Right kidney (tissue), 1 donor: ENCODE measurements at regions not wholly inside any gene's neighbourhood (a gene's known extent, or its start where the extent isn't known, plus 50 kb on each side); places are given as distances from the start of the nearest gene placed in this dataset.
A peak's percentile ranks its signal among the peaks of the same experiment; 100 is the strongest.
"Not testable (repeated sequence)": the region's sequence is repeated elsewhere in the genome, so short reads cannot be mapped to it uniquely, and the experiment has no call there.

ENCODE experiments used
- DNase-seq: peaks from one replicate; pipeline ENCODE4 v3.0.0-alpha.2; 2016

DNA sequence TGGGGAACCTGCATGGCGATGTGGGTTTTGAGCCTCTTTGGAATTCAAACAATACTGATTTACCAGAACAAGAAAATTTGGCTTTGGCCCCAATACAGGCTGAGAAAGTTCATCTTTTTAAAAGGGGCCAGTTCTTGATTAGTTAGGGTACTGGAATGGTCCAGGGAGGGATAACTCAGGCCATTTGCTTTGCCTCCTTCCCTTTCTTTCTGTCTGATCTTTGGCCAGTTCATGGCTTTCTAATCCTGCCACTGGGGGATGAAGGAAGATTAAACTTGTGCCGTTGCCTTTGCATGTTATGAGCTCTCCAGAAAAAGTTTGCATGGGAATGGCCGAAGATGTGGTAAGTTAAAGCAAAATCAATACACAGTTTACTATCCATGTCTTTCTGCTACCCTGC, 78.4 kb downstream of the ADAMTS15 start:
- no peak for DNase-seq

DNA sequence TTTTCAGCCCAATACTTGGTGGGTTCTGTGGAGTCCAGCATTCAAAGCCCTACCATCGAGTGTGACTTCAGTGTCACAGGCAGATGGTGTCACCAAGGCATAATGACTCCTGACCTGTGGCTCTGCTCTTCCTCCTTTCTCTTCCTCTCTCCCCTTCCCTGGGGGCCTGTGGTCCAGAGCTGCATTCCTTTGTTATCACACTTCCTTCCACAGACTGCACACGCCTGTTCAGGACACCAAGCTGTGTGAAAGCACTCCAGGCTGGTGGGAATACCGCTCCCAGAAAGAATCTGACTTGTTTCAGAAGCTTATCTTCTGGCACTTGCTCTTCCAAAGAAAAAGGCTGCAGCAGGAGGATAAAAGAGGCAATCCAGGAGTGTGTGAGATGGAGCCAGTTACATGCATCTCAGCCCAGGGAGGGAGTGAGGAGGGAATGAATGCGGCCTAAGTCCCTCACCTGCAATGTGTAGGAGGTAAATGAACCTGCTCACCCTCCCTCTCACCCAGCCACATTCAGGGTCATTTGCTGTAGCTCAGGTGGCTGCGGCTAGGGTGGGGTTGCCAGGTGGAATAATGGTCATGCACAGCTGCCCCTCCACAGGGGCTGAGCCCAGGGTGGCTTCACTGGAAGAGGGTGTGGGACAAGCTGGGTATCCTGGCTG, 79.3 kb downstream of the ADAMTS15 start:
- DNase-seq: no peak

DNA sequence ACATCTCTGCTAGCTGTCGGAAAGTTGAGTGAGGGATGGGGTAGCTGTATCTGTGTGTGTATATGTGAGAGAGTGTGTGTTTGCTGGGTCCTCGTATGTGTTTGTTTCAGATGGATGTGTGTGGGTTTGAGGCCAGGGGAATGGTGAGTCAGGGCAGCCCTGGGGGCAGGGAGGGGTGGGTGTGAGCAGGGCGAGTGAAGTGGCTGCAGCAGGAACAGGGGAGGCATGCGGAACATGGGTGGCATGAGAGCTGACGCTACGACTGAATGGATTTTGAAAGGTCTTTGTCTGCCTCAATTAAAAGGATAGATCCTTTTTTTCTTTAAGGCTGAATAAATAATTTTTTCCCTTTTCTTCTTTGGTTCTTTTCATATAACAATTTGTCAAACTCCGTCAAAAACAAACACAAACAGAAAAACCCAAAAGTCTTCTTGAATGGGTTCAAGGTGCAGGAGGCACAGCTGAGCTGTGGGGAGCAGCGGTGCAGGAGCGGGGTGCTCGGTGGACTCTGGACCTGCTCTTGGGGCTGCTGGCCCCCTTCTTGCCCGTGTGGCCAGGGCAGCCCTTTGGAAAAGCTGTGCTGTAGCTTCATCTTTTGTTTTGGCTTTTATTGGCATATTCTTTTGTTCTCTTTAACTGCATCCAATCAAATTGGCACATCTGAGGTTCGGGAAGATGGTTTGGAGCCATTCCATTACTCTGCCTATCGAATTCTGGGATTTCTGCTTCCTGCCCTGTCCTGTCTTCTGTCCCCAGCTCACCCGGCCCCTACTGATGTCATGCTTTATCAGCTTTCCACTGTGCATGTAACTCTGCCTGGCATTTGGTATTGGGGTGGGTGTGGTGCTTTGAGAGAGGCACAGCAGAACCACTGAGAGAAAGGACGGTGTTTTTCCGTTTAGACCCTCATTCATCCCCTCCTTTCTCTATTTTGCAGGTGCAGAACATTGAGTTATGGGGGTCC, 80.1 kb downstream of the ADAMTS15 start:
- DNase-seq: no peak

DNA sequence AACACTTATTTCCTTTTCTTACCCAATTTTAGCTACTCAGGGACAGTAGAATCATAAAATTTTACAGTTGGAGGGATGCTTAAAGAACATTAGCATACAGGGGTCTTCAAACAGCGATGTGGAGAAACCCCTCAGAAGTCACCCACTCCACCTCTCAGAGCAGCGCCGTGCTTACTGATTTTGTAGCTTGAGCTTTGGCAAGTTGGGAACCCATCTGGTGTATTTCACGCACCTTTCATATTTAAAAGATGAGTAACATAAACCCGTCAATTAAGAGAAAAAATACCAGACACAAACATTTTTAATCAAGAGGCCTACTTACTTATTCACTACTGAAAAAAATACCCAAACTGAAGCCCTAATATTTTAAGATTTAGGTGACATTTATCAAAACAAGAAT, 80.9 kb downstream of the ADAMTS15 start:
- no peak for DNase-seq

DNA sequence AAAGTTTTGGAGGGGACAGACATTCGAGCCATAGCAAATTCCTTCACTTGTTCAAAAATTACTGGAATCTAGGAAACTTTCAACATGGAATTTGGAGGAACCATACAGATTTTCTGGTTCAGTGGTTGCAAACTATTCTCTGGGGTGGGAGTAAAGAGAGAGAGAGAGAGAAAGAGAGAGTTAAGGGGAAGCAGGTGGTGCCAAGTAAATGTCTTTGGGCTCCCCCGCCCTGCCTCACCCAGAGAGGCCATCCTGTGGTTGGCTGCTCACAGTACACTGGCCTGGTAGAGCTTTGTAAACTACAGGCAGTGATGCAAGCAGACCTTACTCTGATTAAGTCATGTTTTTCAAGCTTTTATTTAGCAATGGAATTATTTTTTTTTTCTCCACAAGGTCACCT, 82.6 kb downstream of the ADAMTS15 start:
- no peak for DNase-seq

DNA sequence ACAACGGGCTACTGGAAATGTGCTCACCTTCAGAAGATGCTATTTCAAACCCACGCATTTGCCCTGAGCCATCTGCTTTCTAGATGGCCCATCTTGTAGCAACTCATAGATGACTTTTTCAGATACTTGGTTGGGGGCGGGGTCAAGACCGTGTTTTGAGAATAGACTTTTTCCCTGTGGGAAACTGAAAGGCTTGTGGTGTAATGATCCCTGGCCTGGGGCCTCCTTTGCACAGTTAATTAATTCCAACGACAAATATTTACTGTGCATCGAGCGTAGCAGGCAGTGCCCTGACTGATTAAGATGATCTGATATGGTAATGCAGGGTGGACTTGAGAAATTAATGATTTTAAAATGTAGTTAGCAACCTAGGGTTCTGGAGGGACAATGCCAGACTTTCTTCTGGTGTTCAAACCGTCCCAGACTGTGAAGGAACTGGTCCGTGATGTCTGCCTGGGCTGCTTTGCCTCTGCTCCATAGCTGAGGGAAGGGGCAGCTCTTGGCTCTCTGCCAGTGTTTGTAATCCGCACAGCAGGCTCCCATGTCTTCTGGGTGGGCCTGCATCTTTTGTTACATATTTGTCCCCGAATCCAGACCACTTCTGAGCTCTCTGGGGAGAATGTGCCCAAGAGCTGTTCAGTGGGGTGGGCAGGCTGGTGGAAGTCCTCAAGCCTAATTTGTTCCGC, 84.8 kb downstream of the ADAMTS15 start:
- peak; percentile 74 for DNase-seq

DNA sequence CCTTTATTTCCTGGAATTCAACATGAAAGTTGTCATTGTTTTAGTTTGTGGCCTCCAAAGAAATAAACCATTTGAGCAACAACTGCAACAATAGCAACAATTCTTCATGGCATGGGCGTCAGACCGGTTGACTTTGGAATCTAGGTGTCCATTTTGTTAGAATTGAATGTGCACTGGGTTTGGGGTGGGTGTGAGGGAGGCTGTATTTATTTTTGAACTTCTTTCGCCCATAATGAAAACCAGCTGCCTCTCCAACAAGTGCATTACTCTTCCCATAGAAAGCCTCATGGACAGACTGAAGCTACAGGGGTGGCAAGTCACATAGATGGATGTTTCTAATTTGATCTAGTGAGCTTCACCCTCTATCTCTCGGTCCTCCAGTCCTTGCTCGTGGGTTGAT, 85.4 kb downstream of the ADAMTS15 start:
- no peak for DNase-seq

DNA sequence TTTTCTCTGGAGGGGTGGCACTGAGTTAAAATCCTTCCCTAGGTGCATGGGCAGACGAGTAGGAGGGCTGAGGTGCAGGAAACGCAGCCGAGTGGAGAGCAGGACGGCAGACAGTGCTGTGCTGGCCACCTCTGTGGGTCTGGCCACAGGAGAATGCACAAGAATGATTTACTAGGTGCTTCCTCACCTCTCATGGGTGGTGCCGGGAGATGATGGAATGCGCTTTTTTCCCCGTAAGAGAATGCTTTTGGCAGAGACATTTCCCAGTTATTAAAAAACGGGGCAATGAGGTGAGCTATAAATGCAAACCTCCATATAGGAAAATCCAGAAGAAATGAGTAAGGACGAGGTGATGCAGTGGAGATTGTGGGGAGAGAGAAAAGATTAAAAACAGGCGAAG, 86.1 kb downstream of the ADAMTS15 start:
- no peak for DNase-seq

DNA sequence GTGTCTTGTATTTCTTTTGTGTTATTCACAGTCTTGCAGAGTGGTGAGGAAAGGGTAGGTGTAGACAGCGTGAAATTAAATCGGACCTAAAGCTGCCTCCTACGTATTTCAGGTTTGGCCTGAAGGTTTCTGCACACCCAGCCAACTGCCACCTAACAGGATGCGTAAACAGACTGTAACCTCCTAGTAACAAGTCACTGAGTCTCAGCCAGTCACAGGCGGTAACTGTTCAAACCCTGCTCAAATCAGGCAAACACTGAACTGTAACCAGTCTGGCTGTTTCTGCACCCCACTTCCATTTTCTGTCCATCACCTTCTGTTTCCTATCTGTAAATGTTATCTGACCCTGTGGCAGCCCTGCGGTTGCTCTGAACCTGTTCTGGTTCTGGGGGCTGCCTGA, 87.1 kb downstream of the ADAMTS15 start:
- DNase-seq: no peak

DNA sequence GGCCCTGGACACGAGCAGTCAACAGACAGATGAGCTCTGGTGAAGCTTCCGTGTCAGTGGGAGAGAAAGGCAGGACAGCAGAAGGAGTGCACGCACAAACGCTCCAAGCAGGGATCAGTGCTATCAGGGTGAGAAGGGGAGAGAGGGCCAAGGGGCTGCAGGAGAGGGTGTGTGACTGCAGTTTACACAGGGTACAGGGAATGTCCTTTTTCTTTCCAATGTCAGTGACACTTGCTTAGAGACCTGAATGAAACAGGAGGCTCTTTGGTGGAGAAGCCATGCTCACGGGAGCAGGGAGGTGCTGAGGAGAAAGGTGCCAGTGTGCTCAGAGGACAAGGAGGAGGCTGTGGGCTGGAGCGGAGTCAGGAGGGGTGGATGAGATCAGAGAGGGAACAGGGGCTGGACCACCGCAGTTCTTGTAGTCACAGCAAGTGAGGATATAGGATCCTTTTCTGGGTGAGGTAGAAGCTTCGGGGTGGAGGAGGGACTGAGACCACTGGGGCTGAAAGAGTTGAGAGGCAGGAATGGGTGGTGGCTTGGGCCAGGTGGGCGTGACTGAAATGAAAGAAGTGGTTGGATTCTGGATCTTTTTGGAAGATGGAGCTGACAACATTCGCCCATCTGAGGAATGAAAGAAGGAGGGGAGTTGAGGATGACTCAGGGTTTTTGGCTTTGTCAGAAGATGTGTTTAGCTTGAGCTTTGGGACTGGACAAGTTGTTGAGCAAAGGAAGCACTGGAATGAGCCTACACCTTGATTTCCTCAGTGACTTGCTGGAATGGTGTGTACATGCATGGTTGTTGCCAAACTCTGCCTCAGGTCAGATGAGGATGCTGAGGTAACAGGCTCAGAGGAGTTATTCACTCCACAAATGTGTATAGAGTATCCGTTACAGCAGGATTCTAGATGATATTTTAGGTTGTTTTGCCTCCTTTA, 87.9 kb downstream of the ADAMTS15 start:
- no peak for DNase-seq

DNA sequence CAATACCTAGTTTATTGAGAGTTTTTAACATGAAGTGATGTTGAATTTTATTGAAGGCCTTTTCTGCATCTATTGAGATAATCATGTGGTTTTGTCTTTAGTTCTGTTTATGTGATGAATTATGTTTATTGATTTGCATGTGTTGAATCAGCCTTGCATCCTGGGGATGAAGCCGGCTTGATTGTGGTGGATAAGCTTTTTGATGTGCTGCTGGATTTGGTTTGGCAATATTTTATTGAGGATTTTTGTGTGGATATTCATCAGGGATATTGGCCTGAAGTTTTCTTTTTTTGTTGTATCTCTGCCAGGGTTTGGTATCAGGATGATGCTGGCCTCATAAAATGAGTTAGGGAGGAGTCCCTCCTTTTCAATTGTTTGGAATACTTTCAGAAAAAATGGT, 91.2 kb downstream of the ADAMTS15 start:
- DNase-seq: not testable (repeated sequence)

DNA sequence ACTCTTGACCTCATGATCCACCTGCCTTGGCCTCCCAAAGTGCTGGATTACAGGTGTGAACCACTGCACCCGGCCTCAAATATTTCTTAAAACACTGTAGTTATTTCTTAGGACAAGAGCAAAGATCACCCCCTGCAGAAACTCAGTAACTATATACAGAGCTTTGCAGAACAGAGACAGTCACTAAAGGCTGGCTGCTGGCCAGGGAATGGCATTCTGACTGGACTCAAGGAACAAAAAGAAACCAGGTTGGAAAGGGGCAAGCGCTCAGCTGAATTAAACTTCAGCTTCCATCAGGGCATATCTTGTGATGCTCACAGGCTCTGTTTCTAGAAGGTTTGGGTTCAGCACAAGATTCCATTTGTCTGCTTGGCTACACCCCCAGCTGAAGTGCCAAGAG, 95.8 kb downstream of the ADAMTS15 start:
- no peak for DNase-seq

DNA sequence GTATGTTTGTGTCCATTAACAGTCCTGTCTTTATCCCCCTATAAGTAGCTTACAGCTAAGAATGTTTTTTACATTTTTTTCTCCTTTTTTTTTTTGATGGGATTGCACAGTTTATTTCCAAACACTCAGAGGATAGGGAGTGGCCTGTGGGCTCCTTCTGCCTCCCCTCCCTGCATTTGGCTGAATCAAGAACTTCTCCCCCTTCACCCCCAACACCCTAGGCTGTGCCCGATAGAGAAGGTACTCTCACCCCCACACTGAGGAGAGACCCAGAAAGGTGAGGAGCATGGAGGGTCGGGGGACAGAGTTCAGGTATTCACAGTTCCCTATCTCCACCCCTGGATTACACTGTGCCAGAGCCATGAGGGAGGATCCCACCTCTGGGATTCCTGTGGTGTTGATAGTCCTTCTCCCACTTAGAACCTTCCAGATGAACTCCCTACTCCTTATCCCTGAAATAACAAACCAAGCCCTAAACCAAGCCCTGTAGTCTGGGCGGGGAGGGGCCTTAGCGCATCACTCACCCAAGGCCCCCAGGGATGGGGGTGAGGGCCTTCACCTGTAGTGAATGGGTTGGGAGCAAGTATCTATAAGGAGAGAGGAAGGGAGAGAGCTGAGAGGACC, 97.1 kb downstream of the ADAMTS15 start:
- DNase-seq: no peak

DNA sequence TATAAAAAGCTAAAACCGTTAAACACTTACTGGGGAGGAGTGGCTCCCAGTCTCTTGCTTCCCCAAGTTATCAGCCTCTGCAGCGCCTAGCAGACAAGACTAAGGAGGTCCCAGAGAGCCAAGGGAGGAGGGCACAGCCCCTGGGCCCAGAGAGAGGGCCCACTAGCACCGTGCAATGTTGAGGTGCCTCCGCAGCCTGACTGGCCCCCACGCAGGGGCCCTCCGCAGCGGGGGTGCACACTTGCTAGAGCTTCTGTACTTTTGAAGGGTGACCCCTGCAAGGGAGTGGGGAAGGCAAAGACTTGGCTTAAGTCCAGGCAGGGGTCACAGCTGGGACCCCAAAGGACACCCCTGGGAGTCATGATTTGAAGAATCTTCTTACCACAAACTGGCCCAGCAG, 98.0 kb downstream of the ADAMTS15 start:
- DNase-seq: no peak

DNA sequence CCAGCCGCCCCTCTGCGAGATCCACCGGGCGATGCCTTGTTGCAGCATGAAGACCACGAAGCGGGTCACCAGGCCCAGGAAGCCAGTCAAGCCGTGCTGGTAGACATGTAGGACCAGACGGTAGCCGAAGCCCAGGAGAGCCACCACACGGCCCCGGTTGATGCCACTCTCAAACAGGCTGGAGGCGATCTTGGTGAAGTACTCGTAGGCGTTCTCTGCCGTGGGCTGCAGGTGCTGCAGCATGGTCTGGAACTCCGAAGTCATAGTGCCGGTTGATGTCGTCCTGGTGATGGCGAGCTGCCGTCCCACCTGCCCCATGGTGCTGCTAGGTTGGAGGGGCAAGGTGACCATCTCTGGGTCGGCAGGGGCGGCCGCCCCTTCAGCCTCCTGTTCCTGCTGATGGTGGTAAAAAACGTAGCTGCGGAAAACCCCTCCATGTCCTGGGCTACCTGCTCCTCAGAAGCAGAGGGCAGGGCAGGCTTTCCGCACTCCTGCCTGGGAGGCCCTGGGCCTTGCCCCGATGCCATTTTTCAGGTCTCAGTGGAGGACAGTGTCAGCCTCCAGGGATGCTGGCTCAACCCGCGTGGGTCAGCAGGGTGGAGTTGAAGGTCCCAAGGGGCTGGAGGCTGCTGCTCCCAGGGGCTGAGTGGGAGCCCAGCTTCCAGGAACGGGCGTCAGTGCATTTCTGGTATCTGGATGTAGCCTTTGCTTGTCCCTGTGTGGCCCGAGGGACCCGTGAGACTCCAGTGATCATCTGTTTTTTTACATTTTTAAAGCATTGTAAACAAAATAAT, 98.7 kb downstream of the ADAMTS15 start:
- no peak for DNase-seq

DNA sequence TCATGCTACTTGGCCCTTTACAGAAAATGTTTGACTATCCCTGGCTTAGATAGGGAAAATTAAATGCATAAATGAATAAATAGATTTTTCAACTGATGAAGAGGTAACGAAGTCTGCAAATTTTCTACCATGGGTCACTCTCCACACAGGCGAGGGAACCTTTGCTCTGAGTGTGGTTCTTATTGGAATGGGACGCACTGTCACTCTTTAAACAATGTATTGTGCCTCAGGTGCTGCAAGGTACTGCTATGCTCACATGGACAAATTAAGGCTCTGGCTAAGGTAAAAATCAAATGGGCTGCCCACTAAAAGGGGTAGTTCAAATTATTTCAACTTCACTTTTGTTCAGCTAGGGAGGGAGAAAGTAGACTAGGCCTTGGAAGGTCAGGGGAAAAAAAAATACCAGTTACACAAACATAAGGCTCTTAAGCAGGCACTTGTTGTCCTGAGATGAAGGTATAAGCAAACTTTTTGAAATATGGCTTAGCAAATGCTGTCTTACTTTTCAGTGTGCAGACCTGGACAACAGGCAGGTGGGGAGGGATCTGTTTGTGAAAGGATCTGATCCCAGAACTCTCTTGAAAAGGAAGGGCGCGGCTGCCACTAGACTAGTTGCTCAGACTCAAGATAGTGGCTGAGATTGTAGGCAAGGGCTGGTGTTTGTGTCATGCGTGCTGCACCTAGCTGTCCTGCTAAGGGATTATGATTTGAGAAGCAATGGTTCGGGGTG, 99.5 kb downstream of the ADAMTS15 start:
- DNase-seq: no peak

DNA sequence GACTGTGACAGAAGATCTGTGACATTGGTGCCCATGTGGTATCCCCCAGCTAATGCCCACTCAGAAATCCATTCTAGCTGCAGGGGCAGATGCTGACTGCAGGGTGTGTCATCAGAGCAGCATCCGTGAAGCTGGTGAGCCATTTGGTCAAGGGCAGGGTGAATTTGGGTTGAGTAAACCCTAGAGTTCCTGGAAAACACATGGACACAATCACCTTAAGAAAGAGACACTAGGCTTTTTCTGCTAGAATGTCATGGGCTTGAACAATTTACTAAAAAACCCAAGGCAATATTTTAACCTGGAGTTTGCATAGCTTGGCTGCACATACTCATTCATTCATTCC, 100.0 kb downstream of the ADAMTS15 start:
- DNase-seq: no peak

DNA sequence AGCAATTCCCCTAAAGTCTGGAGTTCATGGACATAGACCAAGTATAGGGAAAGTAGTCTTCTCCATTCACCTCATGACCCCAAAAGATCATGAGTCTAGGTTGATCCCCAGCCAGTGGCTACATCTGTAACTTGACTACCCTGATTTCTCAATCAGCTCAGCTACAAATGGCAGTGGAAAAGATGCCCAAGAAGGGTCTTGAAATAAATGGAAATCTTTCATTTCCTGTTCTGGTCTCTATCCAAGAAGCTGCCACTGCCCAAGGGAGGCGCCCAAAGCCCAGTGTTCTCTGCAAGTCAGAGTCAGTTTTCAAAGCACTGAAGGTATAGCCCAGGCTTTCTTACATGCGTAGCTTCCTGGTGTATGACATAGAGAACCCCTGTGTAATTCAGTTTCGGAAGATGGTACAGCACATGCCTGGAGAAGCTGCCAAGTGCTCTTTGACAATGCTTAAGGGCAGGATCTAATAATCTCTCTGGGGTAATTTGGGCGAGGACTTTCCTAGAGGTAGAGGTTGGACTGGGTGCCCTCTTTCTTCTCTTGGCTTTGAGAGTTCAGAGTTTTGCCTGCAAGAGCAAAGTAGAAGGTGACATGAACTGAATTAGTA, 101.1 kb downstream of the ADAMTS15 start:
- DNase-seq: no peak

DNA sequence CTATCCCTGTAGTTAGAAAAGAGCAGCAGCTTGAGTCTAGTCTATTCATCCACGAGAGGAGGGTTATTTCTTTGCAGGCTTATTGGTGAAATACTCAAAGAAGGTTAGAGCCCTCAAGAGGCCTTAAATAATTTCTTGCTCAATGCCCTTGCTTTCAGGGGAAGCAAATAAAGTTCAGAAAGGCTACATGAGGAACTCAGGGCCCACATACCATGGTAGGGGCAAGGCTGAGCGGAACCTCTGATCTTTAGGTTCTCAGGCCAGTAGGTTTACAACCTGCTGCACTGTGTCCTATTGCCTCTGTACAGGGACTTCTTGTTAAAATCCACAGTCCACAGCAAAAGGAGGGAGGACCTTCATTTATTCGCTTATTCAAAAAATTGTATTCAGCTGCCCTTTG, 101.7 kb downstream of the ADAMTS15 start:
- DNase-seq: no peak

DNA sequence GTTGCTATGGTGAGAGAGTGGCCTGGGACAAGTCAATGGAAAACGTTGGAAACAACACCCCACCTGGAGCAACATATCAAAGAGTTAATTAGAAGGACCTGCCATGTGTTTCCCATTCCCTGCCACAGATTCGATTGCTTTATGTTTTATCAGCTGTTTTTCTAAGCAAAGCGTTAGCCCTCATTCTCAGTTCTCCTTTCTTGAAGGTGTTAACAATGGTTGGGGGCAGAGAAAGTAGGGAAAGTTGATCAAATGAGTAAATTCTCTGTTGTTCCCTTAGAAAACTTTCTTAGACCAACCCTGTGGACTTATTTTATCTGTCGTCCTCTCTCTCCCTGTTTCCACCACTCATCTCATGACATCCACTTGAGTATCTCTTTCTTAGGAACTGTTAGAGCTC, 102.5 kb downstream of the ADAMTS15 start:
- no peak for DNase-seq
